ENCODE measurements at regions not wholly inside any gene's neighbourhood (a gene's known extent, or its start where the extent isn't known, plus 50 kb on each side); places are given as distances from the start of the nearest gene placed in this dataset.

DNA sequence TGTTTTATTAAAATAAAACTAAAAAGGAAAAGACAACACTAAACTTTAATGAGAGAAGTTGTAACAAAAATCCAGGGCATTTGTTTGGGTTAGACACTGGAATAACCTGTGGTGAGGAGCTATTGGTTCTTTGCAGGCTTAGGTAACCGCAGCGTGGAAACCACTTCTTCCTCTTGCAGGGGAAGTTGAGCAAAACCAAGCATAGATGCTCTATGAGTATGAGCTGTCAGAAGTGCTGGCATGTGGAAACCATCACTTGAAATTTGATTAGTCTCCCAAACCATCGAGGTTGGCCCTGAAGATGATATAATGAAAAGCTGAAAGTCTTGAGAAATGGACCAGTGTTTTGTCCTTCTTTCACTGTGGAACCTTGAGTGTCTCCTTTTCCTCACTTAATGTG is 127.1 kb upstream of the RBMS3 start:
- TF ChIP-seq, protein P1, sequence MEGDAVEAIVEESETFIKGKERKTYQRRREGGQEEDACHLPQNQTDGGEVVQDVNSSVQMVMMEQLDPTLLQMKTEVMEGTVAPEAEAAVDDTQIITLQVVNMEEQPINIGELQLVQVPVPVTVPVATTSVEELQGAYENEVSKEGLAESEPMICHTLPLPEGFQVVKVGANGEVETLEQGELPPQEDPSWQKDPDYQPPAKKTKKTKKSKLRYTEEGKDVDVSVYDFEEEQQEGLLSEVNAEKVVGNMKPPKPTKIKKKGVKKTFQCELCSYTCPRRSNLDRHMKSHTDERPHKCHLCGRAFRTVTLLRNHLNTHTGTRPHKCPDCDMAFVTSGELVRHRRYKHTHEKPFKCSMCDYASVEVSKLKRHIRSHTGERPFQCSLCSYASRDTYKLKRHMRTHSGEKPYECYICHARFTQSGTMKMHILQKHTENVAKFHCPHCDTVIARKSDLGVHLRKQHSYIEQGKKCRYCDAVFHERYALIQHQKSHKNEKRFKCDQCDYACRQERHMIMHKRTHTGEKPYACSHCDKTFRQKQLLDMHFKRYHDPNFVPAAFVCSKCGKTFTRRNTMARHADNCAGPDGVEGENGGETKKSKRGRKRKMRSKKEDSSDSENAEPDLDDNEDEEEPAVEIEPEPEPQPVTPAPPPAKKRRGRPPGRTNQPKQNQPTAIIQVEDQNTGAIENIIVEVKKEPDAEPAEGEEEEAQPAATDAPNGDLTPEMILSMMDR (IDR thresholded peaks at IDR 0.05) = no peak
- TF ChIP-seq POLR2A (IDR thresholded peaks at IDR 0.05) = no peak

All from heart left ventricle (tissue), 13 donors.